GM12878 (cell line): ENCODE measurements at regions not wholly inside any gene's neighbourhood (a gene's known extent, or its start where the extent isn't known, plus 50 kb on each side); places are given as distances from the start of the nearest gene placed in this dataset.

Source experiments
- ATAC-seq: fragments of 200-7000 bp; cut with Tn5 transposase; 3 replicates; pipeline ENCODE4 v1.9.1; 2020; ENCODE audit warnings: mild to moderate bottlenecking, moderate library complexity
- BruUV-seq: library from RNA; stranded (reverse); fragments of 400-500 nt; replicated peaks from 2 replicates; lab custom pipeline; 2021; lab: Mats Ljungman, UMichigan
- CTCF ChIA-PET: fragments of 300-600 bp; sonication (Branson Sonifier 250); formaldehyde crosslinking; extraction: SDS; loops from one replicate; lab custom pipeline; 2021; ENCODE audit warnings: inconsistent platforms; lab: Yijun Ruan, JAX
- POLR2A ChIA-PET: fragments of 350-600 bp; formaldehyde crosslinking; extraction: SDS; loops from one replicate; lab custom pipeline; 2021; ENCODE audit warnings: inconsistent platforms; lab: Charles Lee
- RAD21 ChIA-PET: fragments of 300-600 bp; sonication (Branson Sonifier 250); formaldehyde crosslinking; loops from one replicate; lab custom pipeline; 2023; ENCODE audit warnings: antibody characterized with exemption; ENCODE audit not compliant: unreplicated experiment; lab: Charles Lee
- SMC1A ChIA-PET: fragments of 300-600 bp; sonication (Branson Sonifier 250); formaldehyde crosslinking; loops from one replicate; lab custom pipeline; 2023; ENCODE audit not compliant: unreplicated experiment, uncharacterized antibody; lab: Charles Lee
- DNase-seq: peaks from one replicate; pipeline ENCODE4 v3.0.0-alpha.2; 2011; ENCODE audit warnings: low read depth, low spot score
- FAIRE-seq: peaks from 3 replicates; lab custom pipeline; 2011; peaks lifted over from hg19 to GRCh38; lab: Jason Lieb, UNC
- H2AFZ ChIP-seq: 2 replicates; pipeline ENCODE4 v1.6.0; 2011; ENCODE audit warnings: low read depth, low read length, control low read depth; ENCODE audit not compliant: control insufficient read depth
- H3K27ac ChIP-seq: 2 replicates; pipeline ENCODE4 v1.5.1; 2011; ENCODE audit warnings: control low read depth; ENCODE audit not compliant: control insufficient read depth, insufficient read depth
- H3K27me3 ChIP-seq, 2 experiments: replicated peaks in 1 of 2; 2 replicates each; pipeline versions ENCODE4 v1.6.0 to v1.6.1; 2011; ENCODE audit warnings: low read length in 1 of 2; ENCODE audit not compliant: control insufficient read depth in 2 of 2, insufficient read depth in 2 of 2
- H3K36me3 ChIP-seq, 2 experiments: 2 replicates each; pipeline ENCODE4 v1.5.1; 2011; ENCODE audit warnings: low read length in 1 of 2; ENCODE audit not compliant: control insufficient read depth in 2 of 2, insufficient read depth in 2 of 2
- H3K4me1 ChIP-seq: 2 replicates; pipeline ENCODE4 v1.6.1; 2011; ENCODE audit warnings: mild to moderate bottlenecking, low read length, moderate library complexity, mixed read lengths; ENCODE audit not compliant: control insufficient read depth, insufficient read depth
- H3K4me2 ChIP-seq: 2 replicates; pipeline ENCODE4 v1.6.0; 2011; ENCODE audit warnings: control low read depth; ENCODE audit not compliant: control insufficient read depth, insufficient read depth
- H3K4me3 ChIP-seq: fragments of 200-600 bp; sonication (generic); 2 replicates; pipeline ENCODE4 v1.5.1; 2016
- H3K79me2 ChIP-seq: 2 replicates; pipeline ENCODE4 v1.6.0; 2011; ENCODE audit warnings: low read length; ENCODE audit not compliant: control insufficient read depth, insufficient read depth
- H3K9ac ChIP-seq: 2 replicates; pipeline ENCODE4 v1.8.0; 2011; ENCODE audit warnings: low read length, control low read depth, mixed read lengths; ENCODE audit not compliant: control insufficient read depth, insufficient read depth
- H3K9me3 ChIP-seq: replicated peaks from 3 replicates; pipeline ENCODE4 v1.5.1; 2011; ENCODE audit warnings: mild to moderate bottlenecking, low read length; ENCODE audit not compliant: control insufficient read depth, insufficient read depth
- H4K20me1 ChIP-seq: 2 replicates; pipeline ENCODE4 v1.6.0; 2011; ENCODE audit not compliant: control insufficient read depth, insufficient read depth
- CBFB ChIP-seq: IDR thresholded peaks from 2 replicates; pipeline ENCODE4 v1.6.1; 2016; ENCODE audit warnings: antibody characterized with exemption, low read depth
- CHD2 ChIP-seq: IDR thresholded peaks from 2 replicates; pipeline ENCODE4 v1.6.1; 2011; ENCODE audit warnings: low read depth, low read length, improper control_type of control experiment, borderline replicate concordance
- E4F1 ChIP-seq: fragments of 450-650 bp; IDR thresholded peaks from 2 replicates; pipeline ENCODE4 v1.6.1; 2018; ENCODE audit warnings: borderline replicate concordance, mild to moderate bottlenecking; ENCODE audit not compliant: partially characterized antibody
- NFYB ChIP-seq: IDR thresholded peaks from 2 replicates; pipeline ENCODE4 v1.6.1; 2011; ENCODE audit warnings: low read depth, mild to moderate bottlenecking, low read length, improper control_type of control experiment, moderate library complexity; ENCODE audit not compliant: insufficient read depth
- PAX8 ChIP-seq: fragments of 450-650 bp; IDR thresholded peaks from 2 replicates; pipeline ENCODE4 v1.6.1; 2017; ENCODE audit warnings: mild to moderate bottlenecking, moderate library complexity
- RB1 ChIP-seq: fragments of 450-650 bp; formaldehyde crosslinking; IDR thresholded peaks from 2 replicates; pipeline ENCODE4 v1.6.1; 2017; ENCODE audit warnings: mild to moderate bottlenecking, borderline replicate concordance
- SMARCA5 ChIP-seq: fragments of 450-650 bp; IDR thresholded peaks from 2 replicates; pipeline ENCODE4 v1.6.1; 2017; ENCODE audit warnings: mild to moderate bottlenecking
- YY1 ChIP-seq: IDR thresholded peaks from 2 replicates; pipeline ENCODE4 v1.6.1; 2011; ENCODE audit warnings: low read depth, mild to moderate bottlenecking, low read length
- ZNF24 ChIP-seq: fragments of 450-650 bp; IDR thresholded peaks from 2 replicates; pipeline ENCODE4 v1.6.1; 2017; ENCODE audit warnings: antibody characterized with exemption, mild to moderate bottlenecking
- ZNF622 ChIP-seq: fragments of 450-650 bp; IDR thresholded peaks from 2 replicates; pipeline ENCODE4 v1.6.1; 2017; ENCODE audit warnings: mild to moderate bottlenecking, inconsistent platforms
- WGBS: methylation state at CpG from one replicate; pipeline ENCODE4 v1.1.6; 2016; ENCODE audit warnings: low lambda C conversion rate; ENCODE audit not compliant: insufficient replicate concordance, insufficient coverage; ENCODE audit errors: missing lambda C conversion rate; 5-methylcytosine and 5-hydroxymethylcytosine counted together
- in situ Hi-C: fragments of 300-500 bp; cut with MboI; formaldehyde crosslinking; loops from 9 replicates; pipeline ENCODE4 v1.14.3; 2018; ENCODE audit warnings: mixed read lengths
- intact Hi-C: fragments of 100-400 bp; cut with micrococcal nuclease; formaldehyde crosslinking; loops from one replicate; pipeline ENCODE4 v1.14.2; 2022; ENCODE audit not compliant: unreplicated experiment

GRCh38 chr1:25048728-25049127 is 118.7 kb upstream of the RUNX3 start:
- ChIA-PET CTCF (interaction anchor here (0.6 to 5.3 kb wide), 2 partner anchors 11 to 16 kb away, joined by 3 to 33 read pairs; no protein-coding TSS in a partner anchor), POLR2A (no interaction called here), RAD21 (no interaction called here), SMC1A (no interaction called here)
- Histone ChIP-seq H3K27me3 (peaks cover 3 to 4% of the 10 kb centered on the region in 2 experiments; a peak in 3 of 4 replicates), H3K9ac (no peak overlapping the region), H3K36me3 (no peaks in the 10 kb centered on the region), H3K9me3 (no peaks in the 10 kb centered on the region), H3K27ac (no peak overlapping the region), H3K4me2 (no peak overlapping the region), H3K4me1 (peaks cover 12% of the 10 kb centered on the region), H2AFZ (no peak overlapping the region), H3K4me3 (no peak overlapping the region), H3K79me2 (no peaks in the 10 kb centered on the region), H4K20me1 (no peaks in the 10 kb centered on the region; the same call in 1 of the 2 replicates)
- no peak for TF ChIP-seq E4F1
- no peak for TF ChIP-seq ZNF622
- no peak for TF ChIP-seq CBFB
- TF ChIP-seq SMARCA5 = no peak
- TF ChIP-seq YY1 = no peak
- no peak for TF ChIP-seq PAX8
- TF ChIP-seq ZNF24 = no peak
- TF ChIP-seq NFYB = no peak
- no peak for TF ChIP-seq RB1
- TF ChIP-seq CHD2 = no peak
- 64% methylated on average over 6 of the region's 6 CpGs for whole genome bisulfite sequencing
- in situ Hi-C loops (no loop called here), intact Hi-C loops (no loop called here)
- BruUV-seq = no TSS peak
- FAIRE-seq (no peak), DNase-seq (no peak), ATAC-seq (no peak)
